ENCODE measurements at regions not wholly inside any gene's neighbourhood (a gene's known extent, or its start where the extent isn't known, plus 50 kb on each side); places are given as distances from the start of the nearest gene placed in this dataset.

DNA sequence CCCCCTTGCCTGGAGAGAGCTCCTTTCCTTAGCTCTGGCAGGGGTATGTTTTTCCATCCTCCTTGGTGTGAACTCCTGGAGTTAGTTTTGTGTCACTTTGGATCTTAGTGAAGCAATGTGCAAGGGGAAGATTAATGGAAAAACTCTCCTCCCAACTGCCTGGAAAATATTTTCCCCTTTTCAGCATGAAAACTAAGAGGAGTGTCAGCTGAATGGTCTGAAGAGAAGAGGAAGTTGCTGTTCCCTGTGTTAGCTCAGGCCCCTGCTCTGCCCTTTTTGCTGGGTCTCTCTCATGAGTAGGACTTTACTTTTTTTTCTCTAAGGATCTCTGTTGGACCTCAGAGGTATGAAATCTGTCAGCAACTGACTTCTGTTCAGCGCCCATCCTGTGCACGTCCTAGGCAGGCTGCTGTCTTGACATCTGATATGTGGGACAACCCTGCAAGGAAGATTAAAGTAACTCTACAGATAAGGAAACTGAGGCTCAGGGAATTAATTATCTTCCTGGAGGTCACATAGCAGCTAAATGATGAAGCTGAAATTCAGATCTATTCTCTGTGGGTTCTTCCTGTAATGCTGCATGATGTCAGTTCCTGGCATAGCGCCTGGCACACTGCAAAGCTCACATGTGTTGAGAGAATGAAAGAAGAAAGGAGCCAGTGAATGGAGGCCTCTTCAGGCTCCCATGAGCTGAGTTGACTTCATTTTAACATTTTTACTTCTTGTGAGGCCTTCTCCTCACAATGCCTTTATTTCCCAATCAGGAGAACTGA is 109.7 kb upstream of the GALNT15 start:
- no peak for DNase-seq (ENCODE audit: low read depth)
- TF ChIP-seq, protein P1, sequence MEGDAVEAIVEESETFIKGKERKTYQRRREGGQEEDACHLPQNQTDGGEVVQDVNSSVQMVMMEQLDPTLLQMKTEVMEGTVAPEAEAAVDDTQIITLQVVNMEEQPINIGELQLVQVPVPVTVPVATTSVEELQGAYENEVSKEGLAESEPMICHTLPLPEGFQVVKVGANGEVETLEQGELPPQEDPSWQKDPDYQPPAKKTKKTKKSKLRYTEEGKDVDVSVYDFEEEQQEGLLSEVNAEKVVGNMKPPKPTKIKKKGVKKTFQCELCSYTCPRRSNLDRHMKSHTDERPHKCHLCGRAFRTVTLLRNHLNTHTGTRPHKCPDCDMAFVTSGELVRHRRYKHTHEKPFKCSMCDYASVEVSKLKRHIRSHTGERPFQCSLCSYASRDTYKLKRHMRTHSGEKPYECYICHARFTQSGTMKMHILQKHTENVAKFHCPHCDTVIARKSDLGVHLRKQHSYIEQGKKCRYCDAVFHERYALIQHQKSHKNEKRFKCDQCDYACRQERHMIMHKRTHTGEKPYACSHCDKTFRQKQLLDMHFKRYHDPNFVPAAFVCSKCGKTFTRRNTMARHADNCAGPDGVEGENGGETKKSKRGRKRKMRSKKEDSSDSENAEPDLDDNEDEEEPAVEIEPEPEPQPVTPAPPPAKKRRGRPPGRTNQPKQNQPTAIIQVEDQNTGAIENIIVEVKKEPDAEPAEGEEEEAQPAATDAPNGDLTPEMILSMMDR (IDR thresholded peaks at IDR 0.05; ENCODE audit: low read depth, low read length, missing control alignments), result no peak
- H3K4me3 ChIP-seq (ENCODE audit: low read depth, low read length), result no peak overlapping the region

DNA sequence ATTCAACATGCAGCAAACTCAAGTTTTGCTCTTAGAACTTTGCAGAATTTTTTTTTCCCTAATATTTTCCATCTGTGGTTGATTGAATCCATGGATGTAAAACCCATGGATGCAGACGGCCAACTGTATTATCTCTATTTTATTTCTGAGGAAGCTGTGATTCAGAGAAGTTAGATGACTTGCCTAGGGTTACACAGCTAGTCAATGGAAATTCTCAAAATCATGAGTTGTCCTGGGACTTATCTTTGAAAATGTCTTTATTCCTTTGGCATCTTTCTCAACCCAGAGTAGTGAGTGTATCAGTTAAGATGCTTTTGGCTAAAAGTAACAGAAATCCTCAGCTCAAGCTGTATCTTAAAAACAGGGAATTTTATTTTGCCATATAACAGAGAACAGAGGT is 107.9 kb upstream of the GALNT15 start:
- no peak for DNase-seq (ENCODE audit: low read depth)
- no peak overlapping the region for H3K4me3 ChIP-seq (ENCODE audit: low read depth, low read length)
- TF ChIP-seq, protein P1 (IDR thresholded peaks at IDR 0.05; ENCODE audit: low read depth, low read length, missing control alignments), result no peak

DNA sequence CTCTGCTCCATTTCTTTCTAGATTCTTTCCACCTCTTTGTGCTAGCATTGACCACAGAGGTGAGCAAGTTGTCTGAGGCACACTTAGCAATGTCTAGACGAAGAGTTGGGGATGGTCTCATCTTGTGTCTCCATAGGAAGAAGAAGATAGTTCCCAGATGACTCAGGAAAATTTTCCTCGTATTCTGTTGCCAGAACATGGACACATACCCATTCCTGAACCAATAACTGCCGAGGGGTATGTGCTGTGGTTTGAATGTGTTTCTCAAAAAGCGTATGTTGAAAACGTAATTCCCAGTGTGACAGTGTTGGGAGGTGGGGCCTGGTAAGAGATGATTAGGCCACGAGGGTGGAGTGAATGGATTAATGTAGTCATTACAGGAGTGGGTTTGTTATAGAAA is 107.5 kb upstream of the GALNT15 start:
- DNase-seq (ENCODE audit: low read depth), result no peak
- TF ChIP-seq, protein P1 (IDR thresholded peaks at IDR 0.05; ENCODE audit: low read depth, low read length, missing control alignments), result no peak
- H3K4me3 ChIP-seq (ENCODE audit: low read depth, low read length), result no peak overlapping the region

DNA sequence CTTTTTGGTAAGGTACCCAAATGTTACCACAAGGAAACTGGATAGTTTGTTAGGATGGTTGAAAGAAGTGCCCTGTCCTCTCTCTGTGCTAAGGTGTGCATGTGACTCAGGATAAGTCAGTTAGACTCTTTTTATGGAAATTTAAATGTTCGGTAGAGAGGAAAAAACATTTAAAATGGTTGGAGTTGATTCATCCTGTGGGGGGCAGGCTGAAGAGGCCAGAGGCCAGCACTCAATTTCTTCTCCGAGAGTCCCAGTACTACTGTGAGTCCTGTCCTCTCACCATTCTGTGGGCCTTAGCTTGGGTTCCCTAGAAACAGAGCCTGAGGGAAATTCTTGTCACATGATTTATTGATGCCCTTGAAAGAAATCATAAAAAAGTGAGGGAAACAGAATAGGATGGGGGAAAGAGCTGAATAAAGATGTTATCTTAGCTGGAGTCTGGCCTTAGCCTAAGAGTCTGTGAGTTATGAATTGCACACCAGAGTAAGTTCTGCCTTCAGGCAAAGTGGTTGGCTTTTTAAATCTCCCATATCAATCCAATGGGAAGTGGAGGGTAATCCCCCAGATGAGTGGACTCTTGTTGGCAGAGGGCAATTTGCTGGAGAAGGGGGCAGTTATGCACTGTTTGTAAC is 106.5 kb upstream of the GALNT15 start:
- TF ChIP-seq, protein P1 (IDR thresholded peaks at IDR 0.05; ENCODE audit: low read depth, low read length, missing control alignments), result no peak
- no peak for DNase-seq (ENCODE audit: low read depth)
- H3K4me3 ChIP-seq (ENCODE audit: low read depth, low read length), result no peak overlapping the region

DNA sequence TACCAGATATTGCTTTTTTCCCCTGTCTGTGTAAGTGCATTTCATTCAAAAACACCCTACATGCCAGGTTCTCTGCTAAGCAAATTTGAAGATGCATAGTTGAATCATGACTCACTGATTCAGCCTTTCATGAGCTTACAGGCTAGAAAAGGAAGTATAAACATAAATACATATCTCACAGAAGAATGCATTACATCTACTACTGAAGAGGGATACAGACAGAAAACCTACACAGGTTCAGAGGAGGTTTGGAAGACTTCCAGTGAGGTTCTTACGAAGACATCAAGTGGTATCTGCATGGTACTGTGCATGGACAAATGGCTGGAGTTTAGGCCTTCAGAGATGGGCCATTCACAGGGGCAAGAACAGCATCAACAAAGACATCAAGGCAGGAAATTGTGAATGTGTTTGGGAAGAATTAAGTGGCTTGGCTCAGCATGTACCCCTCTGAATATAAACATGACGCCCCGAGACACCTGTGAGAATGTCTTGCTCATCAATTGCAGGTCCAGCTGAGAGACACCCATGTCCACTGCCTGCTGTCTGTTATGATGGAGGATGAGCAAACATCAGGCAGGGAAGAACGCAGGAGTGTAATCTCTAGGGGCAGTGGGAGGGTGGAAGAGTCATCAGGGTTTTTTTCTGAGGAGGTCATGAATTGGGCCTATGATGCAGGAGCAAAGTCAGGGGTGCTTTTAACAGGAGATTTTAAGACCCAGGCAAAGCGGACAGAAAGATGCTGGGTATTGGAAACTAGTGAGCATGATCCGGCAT is 105.1 kb upstream of the GALNT15 start:
- TF ChIP-seq, protein P1 (IDR thresholded peaks at IDR 0.05; ENCODE audit: low read depth, low read length, missing control alignments), result no peak
- H3K4me3 ChIP-seq (ENCODE audit: low read depth, low read length), result no peak overlapping the region
- DNase-seq (ENCODE audit: low read depth), result no peak

DNA sequence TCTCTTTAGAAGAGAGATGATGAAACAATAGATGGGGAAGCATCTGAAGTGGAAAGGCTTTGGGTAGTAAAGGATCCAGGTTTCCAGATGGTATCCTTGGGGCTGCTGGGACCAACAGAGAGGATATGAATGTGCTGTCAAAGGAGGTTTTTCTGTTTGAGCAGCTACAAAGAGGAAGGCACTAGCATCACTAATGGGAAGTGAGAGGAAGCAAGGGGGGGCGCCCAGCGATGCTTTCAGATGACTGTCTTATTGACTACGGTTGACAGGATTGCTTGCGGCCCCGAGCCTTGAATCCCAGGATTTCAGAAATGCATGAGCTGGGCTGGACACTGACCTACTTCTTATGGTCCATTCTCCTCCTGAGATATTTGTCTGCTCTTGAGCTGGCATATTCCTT is 103.8 kb upstream of the GALNT15 start:
- H3K4me3 ChIP-seq (ENCODE audit: low read depth, low read length), result no peak overlapping the region
- TF ChIP-seq, protein P1 (IDR thresholded peaks at IDR 0.05; ENCODE audit: low read depth, low read length, missing control alignments), result no peak
- DNase-seq (ENCODE audit: low read depth), result no peak

Measured in GM12864 (cell line).